ENCODE measurements at regions not wholly inside any gene's neighbourhood (a gene's known extent, or its start where the extent isn't known, plus 50 kb on each side); places are given as distances from the start of the nearest gene placed in this dataset.

- H3K27me3 ChIP-seq (replicated peaks; ENCODE audit: insufficient read depth, low read length), result no peaks in the 10 kb centered on the region
- H3K36me3 ChIP-seq (replicated peaks; ENCODE audit: insufficient read depth, low read length), result no peaks in the 10 kb centered on the region
- H3K27ac ChIP-seq (ENCODE audit: low read length), result no peak overlapping the region
- no peaks in the 10 kb centered on the region for H3K79me2 ChIP-seq (ENCODE audit: low read length)
- H2AFZ ChIP-seq (ENCODE audit: low read length), result no peak overlapping the region
- no peaks in the 10 kb centered on the region for H3F3A ChIP-seq (ENCODE audit: insufficient read depth, low read length)
- TF ChIP-seq EZH2 (optimal IDR thresholded peaks at IDR 0.05; ENCODE audit: low read depth, low read length) (no peak), EZH2phosphoT487 (IDR thresholded peaks at IDR 0.05; ENCODE audit: low read length) (no peak), CTCF (IDR thresholded peaks at IDR 0.05; ENCODE audit: low read length) (no peak)
- H3K9me2 ChIP-seq (replicated peaks; ENCODE audit: insufficient read depth, low read length), result no peaks in the 10 kb centered on the region
- no peak for DNase-seq
- H3K4me2 ChIP-seq (ENCODE audit: low read depth, low read length), result no peak overlapping the region
- H3K9ac ChIP-seq (ENCODE audit: low read length), result no peak overlapping the region
- H3K4me3 ChIP-seq (ENCODE audit: low read length), result no peak overlapping the region
- H3K4me1 ChIP-seq (ENCODE audit: low read length), result no peaks in the 10 kb centered on the region
- H3K9me3 ChIP-seq (replicated peaks; ENCODE audit: insufficient read depth, low read length), result no peaks in the 10 kb centered on the region
- no peaks in the 10 kb centered on the region for H4K20me1 ChIP-seq (ENCODE audit: insufficient read depth, low read length)
Observed at GRCh38 chr5:2399096-2399495, 352.4 kb downstream of the IRX2 start.

GRCh38 chr5:2393556-2393955 is 357.9 kb downstream of the IRX2 start:
- Histone ChIP-seq H3K4me2 (ENCODE audit: low read depth, low read length) (no peak overlapping the region), H3K4me1 (ENCODE audit: low read length) (no peaks in the 10 kb centered on the region), H3F3A (ENCODE audit: insufficient read depth, low read length) (no peaks in the 10 kb centered on the region), H3K9me2 (replicated peaks; ENCODE audit: insufficient read depth, low read length) (no peaks in the 10 kb centered on the region), H3K79me2 (ENCODE audit: low read length) (no peaks in the 10 kb centered on the region), H2AFZ (ENCODE audit: low read length) (no peak overlapping the region), H3K4me3 (ENCODE audit: low read length) (no peak overlapping the region), H3K9ac (ENCODE audit: low read length) (no peak overlapping the region), H3K27ac (ENCODE audit: low read length) (no peak overlapping the region), H3K9me3 (replicated peaks; ENCODE audit: insufficient read depth, low read length) (no peaks in the 10 kb centered on the region), H3K36me3 (replicated peaks; ENCODE audit: insufficient read depth, low read length) (no peaks in the 10 kb centered on the region), H3K27me3 (replicated peaks; ENCODE audit: insufficient read depth, low read length) (no peaks in the 10 kb centered on the region), H4K20me1 (ENCODE audit: insufficient read depth, low read length) (no peaks in the 10 kb centered on the region)
- no peak for DNase-seq
- TF ChIP-seq EZH2 (optimal IDR thresholded peaks at IDR 0.05; ENCODE audit: low read depth, low read length) (no peak), EZH2phosphoT487 (IDR thresholded peaks at IDR 0.05; ENCODE audit: low read length) (no peak), CTCF (IDR thresholded peaks at IDR 0.05; ENCODE audit: low read length) (no peak)

- H3K27ac ChIP-seq (ENCODE audit: low read length), result no peak overlapping the region
- no peaks in the 10 kb centered on the region for H3K27me3 ChIP-seq (replicated peaks; ENCODE audit: insufficient read depth, low read length)
- DNase-seq, result no peak
- H3K4me3 ChIP-seq (ENCODE audit: low read length), result no peak overlapping the region
- TF ChIP-seq CTCF (IDR thresholded peaks at IDR 0.05; ENCODE audit: low read length) (no peak), EZH2phosphoT487 (IDR thresholded peaks at IDR 0.05; ENCODE audit: low read length) (no peak), EZH2 (optimal IDR thresholded peaks at IDR 0.05; ENCODE audit: low read depth, low read length) (no peak)
- no peak overlapping the region for H3K4me2 ChIP-seq (ENCODE audit: low read depth, low read length)
- no peaks in the 10 kb centered on the region for H4K20me1 ChIP-seq (ENCODE audit: insufficient read depth, low read length)
- no peaks in the 10 kb centered on the region for H3F3A ChIP-seq (ENCODE audit: insufficient read depth, low read length)
- no peaks in the 10 kb centered on the region for H3K36me3 ChIP-seq (replicated peaks; ENCODE audit: insufficient read depth, low read length)
- no peaks in the 10 kb centered on the region for H3K9me3 ChIP-seq (replicated peaks; ENCODE audit: insufficient read depth, low read length)
- H2AFZ ChIP-seq (ENCODE audit: low read length), result no peak overlapping the region
- H3K79me2 ChIP-seq (ENCODE audit: low read length), result no peaks in the 10 kb centered on the region
- H3K4me1 ChIP-seq (ENCODE audit: low read length), result no peaks in the 10 kb centered on the region
- H3K9ac ChIP-seq (ENCODE audit: low read length), result no peak overlapping the region
- H3K9me2 ChIP-seq (replicated peaks; ENCODE audit: insufficient read depth, low read length), result no peaks in the 10 kb centered on the region
Observed at GRCh38 chr5:2391566-2391965, 359.9 kb downstream of the IRX2 start.
